B cell (primary cell): ENCODE measurements at regions not wholly inside any gene's neighbourhood (a gene's known extent, or its start where the extent isn't known, plus 50 kb on each side); places are given as distances from the start of the nearest gene placed in this dataset.

ENCODE experiments used
- ATAC-seq: fragments of 200-7000 bp; cut with Tn5 transposase; one replicate; pipeline ENCODE4 v1.10.0; 2021; ENCODE audit warnings: low read depth, mild to moderate bottlenecking, moderate number of reproducible peaks, moderate library complexity
- CTCF ChIA-PET: fragments of 350-600 bp; sonication (Branson Sonifier 250); formaldehyde crosslinking; loops from one replicate; lab custom pipeline; 2021; ENCODE audit warnings: antibody characterized with exemption, inconsistent platforms; lab: Charles Lee
- POLR2A ChIA-PET: fragments of 350-600 bp; sonication (Branson Sonifier 250); formaldehyde crosslinking; loops from one replicate; lab custom pipeline; 2021; ENCODE audit warnings: antibody characterized with exemption; lab: Charles Lee
- DNase-seq: peaks from one replicate; pipeline ENCODE4 v3.0.0; 2013
- H2AFZ ChIP-seq: 2 replicates; pipeline ENCODE4 v1.6.1; 2012; ENCODE audit warnings: mild to moderate bottlenecking, low read depth, low read length; ENCODE audit not compliant: insufficient read depth, poor library complexity, severe bottlenecking
- H3K27ac ChIP-seq, 2 donors: 1 replicate in 1 of 2; 2 replicates in 1 of 2; pipeline ENCODE4 v1.5.1; 2012 to 2013; ENCODE audit warnings: low read length in 2 of 2, mild to moderate bottlenecking in 2 of 2, moderate library complexity in 1 of 2
- H3K27me3 ChIP-seq, 4 experiments: fragments of 200-600 bp in 1 of 4; sonication (generic) in 1 of 4; replicated peaks in 1 of 4; 1 replicate in 2 of 4; 2 replicates in 2 of 4; pipeline versions ENCODE4 v1.6.1 to v1.7.0; 2013 to 2016; ENCODE audit warnings: low read length in 3 of 4, mild to moderate bottlenecking in 2 of 4, mixed read lengths in 1 of 4, moderate library complexity in 1 of 4; ENCODE audit not compliant: insufficient read depth in 4 of 4, control insufficient read depth in 3 of 4; ENCODE audit errors: control extremely low read depth in 1 of 4
- H3K36me3 ChIP-seq, 2 experiments: replicated peaks in 1 of 2; 1 replicate in 1 of 2; 2 replicates in 1 of 2; pipeline versions ENCODE4 v1.6.1 to v1.7.1; 2013; ENCODE audit warnings: low read length in 1 of 2; ENCODE audit not compliant: insufficient read depth in 2 of 2, control insufficient read depth in 1 of 2; ENCODE audit errors: control extremely low read depth in 1 of 2, extremely low read depth in 1 of 2
- H3K4me1 ChIP-seq, 2 donors: fragments of 200-600 bp in 1 of 2; sonication (generic) in 1 of 2; 1 replicate in 1 of 2; 2 replicates in 1 of 2; pipeline versions ENCODE4 v1.5.1 to v1.6.1; 2013 to 2017; ENCODE audit warnings: low read length in 2 of 2; ENCODE audit not compliant: control insufficient read depth in 2 of 2, insufficient read depth in 2 of 2
- H3K4me2 ChIP-seq: replicated peaks from 2 replicates; pipeline ENCODE3; 2012; ENCODE audit warnings: mild to moderate bottlenecking, low read depth, low read length; ENCODE audit not compliant: poor library complexity, severe bottlenecking
- H3K4me3 ChIP-seq, 5 experiments: fragments of 200-600 bp in 1 of 5; sonication (generic) in 1 of 5; 1 replicate in 3 of 5; 2 replicates in 2 of 5; pipeline versions ENCODE4 v1.5.1 to v1.7.0; 2011 to 2016; ENCODE audit warnings: low read length in 4 of 5, mild to moderate bottlenecking in 4 of 5, low read depth in 2 of 5, control low read depth in 1 of 5, moderate library complexity in 1 of 5; ENCODE audit not compliant: insufficient read depth in 1 of 5; ENCODE audit errors: control extremely low read depth in 1 of 5, extremely low read depth in 1 of 5
- H3K79me2 ChIP-seq: fragments of 200-600 bp; sonication (generic); one replicate; pipeline ENCODE4 v1.6.0; 2016; ENCODE audit warnings: low read length; ENCODE audit not compliant: control insufficient read depth, insufficient read depth
- H3K9ac ChIP-seq: fragments of 200-600 bp; sonication (generic); 2 replicates; pipeline ENCODE4 v1.6.1; 2017; ENCODE audit warnings: mild to moderate bottlenecking, low read length, moderate library complexity
- H3K9me3 ChIP-seq, 3 donors: one replicate each; pipeline versions ENCODE4 v1.6.1 to v1.7.1; 2013; ENCODE audit warnings: low read length in 2 of 3; ENCODE audit not compliant: control insufficient read depth in 2 of 3, insufficient read depth in 1 of 3; ENCODE audit errors: control extremely low read depth in 1 of 3
- H4K20me1 ChIP-seq: 2 replicates; pipeline ENCODE4 v1.6.0; 2012; ENCODE audit warnings: mild to moderate bottlenecking, low read length; ENCODE audit not compliant: insufficient read depth, control insufficient read depth, poor library complexity, severe bottlenecking
- H3K27ac Mint-ChIP-seq: one replicate; pipeline ENCODE4 v1.8.0; 2021; ENCODE audit warnings: mixed read lengths
- H3K27me3 Mint-ChIP-seq: one replicate; pipeline ENCODE4 v1.8.0; 2021; ENCODE audit warnings: mixed read lengths
- H3K4me1 Mint-ChIP-seq: one replicate; pipeline ENCODE4 v1.8.0; 2021; ENCODE audit warnings: mixed read lengths
- H3K4me3 Mint-ChIP-seq: one replicate; pipeline ENCODE4 v1.8.0; 2021; ENCODE audit warnings: mixed read lengths
- H3K9me3 Mint-ChIP-seq: one replicate; pipeline ENCODE4 v1.8.0; 2022; ENCODE audit warnings: mixed read lengths; ENCODE audit not compliant: insufficient read depth
- EZH2 ChIP-seq: IDR thresholded peaks from 2 replicates; pipeline ENCODE4 v1.6.1; 2012; ENCODE audit warnings: borderline replicate concordance, low read depth, mild to moderate bottlenecking, moderate library complexity, low read length; ENCODE audit not compliant: insufficient read depth, poor library complexity, severe bottlenecking
- WGBS: methylation state at CpG from one replicate; pipeline ENCODE4 v1.1.5; 2013; ENCODE audit warnings: missing lambda C conversion rate; ENCODE audit not compliant: insufficient coverage; 5-methylcytosine and 5-hydroxymethylcytosine counted together
- intact Hi-C: fragments of 100-400 bp; cut with micrococcal nuclease; formaldehyde crosslinking; loops from one replicate; pipeline ENCODE4 v1.10.0; 2022
- TF ChIP-seq, protein P1 (sequence below): fragments of 200-600 bp; IDR thresholded peaks from one replicate; pipeline ENCODE4 v1.8.0; 2022; ENCODE audit warnings: antibody characterized with exemption, mild to moderate bottlenecking

DNA sequence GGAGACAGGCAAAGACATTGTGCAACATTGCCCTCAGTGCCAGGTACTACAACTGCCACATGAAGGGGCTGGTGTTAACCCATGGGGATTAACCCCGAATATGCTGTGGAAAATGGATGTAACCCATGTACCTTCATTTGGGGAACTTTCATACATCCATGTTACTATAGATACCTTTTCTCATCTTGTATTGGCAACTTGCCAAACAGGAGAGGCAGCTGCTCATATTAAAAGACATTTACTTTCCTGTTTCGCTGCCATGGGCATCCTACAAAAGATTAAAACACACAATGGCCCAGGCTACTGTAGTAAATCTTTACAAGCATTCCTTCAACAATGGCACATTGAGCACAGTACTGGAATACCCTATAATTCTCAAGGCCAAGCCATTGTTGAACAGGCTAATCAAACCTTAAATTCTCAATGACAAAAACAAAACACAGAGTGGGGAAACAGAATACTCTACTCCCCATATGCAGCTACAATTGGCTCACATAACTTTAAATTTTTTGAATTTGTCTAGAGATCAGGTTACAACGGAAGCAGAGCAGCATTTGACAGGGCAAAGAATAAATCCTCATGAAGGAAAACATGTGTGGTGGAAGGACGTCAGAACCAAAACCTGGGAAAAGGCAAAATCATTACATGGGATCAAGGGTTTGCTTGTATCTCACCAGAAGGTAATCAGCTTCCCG lies 1723.5 kb upstream of the LRRTM1 start:
- no peaks in the 10 kb centered on the region for H3K27me3 Mint-ChIP-seq
- H3K9me3 Mint-ChIP-seq: peaks cover 18% of the 10 kb centered on the region
- 86% methylated on average over 5 of the region's 5 CpGs for WGBS
- H3K4me1 Mint-ChIP-seq: no peaks in the 10 kb centered on the region
- H3K27ac Mint-ChIP-seq: no peak overlapping the region
- Histone ChIP-seq H3K27me3 (no peaks in the 10 kb centered on the region), H3K27ac (no peak overlapping the region), H3K9me3 (peaks cover 0 to 8% (median 1%) of the 10 kb centered on the region in 3 donors), H3K4me2 (no peak overlapping the region), H2AFZ (no peak overlapping the region), H3K4me3 (no peak overlapping the region), H4K20me1 (no peaks in the 10 kb centered on the region), H3K36me3 (no peaks in the 10 kb centered on the region), H3K4me1 (no peaks in the 10 kb centered on the region), H3K79me2 (no peaks in the 10 kb centered on the region), H3K9ac (no peak overlapping the region)
- ATAC-seq (no peak), DNase-seq (no peak)
- TF ChIP-seq EZH2: no peak
- TF ChIP-seq, protein P1, sequence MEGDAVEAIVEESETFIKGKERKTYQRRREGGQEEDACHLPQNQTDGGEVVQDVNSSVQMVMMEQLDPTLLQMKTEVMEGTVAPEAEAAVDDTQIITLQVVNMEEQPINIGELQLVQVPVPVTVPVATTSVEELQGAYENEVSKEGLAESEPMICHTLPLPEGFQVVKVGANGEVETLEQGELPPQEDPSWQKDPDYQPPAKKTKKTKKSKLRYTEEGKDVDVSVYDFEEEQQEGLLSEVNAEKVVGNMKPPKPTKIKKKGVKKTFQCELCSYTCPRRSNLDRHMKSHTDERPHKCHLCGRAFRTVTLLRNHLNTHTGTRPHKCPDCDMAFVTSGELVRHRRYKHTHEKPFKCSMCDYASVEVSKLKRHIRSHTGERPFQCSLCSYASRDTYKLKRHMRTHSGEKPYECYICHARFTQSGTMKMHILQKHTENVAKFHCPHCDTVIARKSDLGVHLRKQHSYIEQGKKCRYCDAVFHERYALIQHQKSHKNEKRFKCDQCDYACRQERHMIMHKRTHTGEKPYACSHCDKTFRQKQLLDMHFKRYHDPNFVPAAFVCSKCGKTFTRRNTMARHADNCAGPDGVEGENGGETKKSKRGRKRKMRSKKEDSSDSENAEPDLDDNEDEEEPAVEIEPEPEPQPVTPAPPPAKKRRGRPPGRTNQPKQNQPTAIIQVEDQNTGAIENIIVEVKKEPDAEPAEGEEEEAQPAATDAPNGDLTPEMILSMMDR: no peak
- POLR2A ChIA-PET: no interaction called here
- intact Hi-C loops: no loop called here
- no peak overlapping the region for H3K4me3 Mint-ChIP-seq
- CTCF ChIA-PET: no interaction called here

DNA sequence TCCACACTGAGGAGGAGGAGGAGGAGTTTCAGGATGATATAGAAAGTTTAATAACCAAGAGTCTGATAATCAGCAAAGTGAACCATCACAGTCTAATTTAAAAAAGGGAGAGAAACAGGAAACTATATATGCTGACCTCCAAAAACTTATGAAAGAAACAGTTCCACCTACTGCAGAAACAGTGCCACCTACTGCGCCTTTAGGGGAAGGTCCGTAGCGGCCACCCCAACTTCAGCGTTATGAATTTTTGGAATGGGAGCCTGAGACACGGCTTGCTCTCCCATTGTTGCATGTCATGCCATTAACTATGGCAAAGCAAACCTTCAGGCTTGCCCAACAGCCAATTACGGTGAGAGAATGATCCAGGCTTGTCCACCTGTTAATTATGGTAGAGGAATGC lies 1719.2 kb upstream of the LRRTM1 start:
- H3K9me3 ChIP-seq: peaks cover 0 to 14% (median 0%) of the 10 kb centered on the region in 3 donors

More for the DNA sequence above, 1719.2 kb upstream of the LRRTM1 start:
- TF ChIP-seq, protein P1: no peak
- TF ChIP-seq EZH2: no peak
- Histone ChIP-seq H3K79me2 (no peaks in the 10 kb centered on the region), H3K27ac (no peak overlapping the region), H2AFZ (no peak overlapping the region), H3K27me3 (no peaks in the 10 kb centered on the region), H3K36me3 (no peaks in the 10 kb centered on the region), H3K9ac (no peak overlapping the region), H3K4me3 (no peak overlapping the region), H3K4me1 (no peaks in the 10 kb centered on the region), H4K20me1 (no peaks in the 10 kb centered on the region), H3K4me2 (no peak overlapping the region)
- Mint-ChIP-seq H3K27me3 (no peaks in the 10 kb centered on the region), H3K9me3 (peaks cover 9% of the 10 kb centered on the region), H3K27ac (no peak overlapping the region), H3K4me3 (no peak overlapping the region), H3K4me1 (no peaks in the 10 kb centered on the region)
- ChIA-PET POLR2A (no interaction called here), CTCF (no interaction called here)
- no peak for DNase-seq
- 40% methylated on average over 5 of the region's 6 CpGs for WGBS
- ATAC-seq: no peak
- intact Hi-C loops: no loop called here
